IPS-NIHi11 (cell line): ENCODE measurements at regions not wholly inside any gene's neighbourhood (a gene's known extent, or its start where the extent isn't known, plus 50 kb on each side); places are given as distances from the start of the nearest gene placed in this dataset.

ENCODE experiments used
- DNase-seq: peaks from one replicate; pipeline ENCODE4 v3.0.0; 2012; ENCODE audit warnings: mixed read lengths, low spot score

GRCh38 chr16:62564291-62564690, 528.1 kb upstream of the CDH8 start:
- no peak for DNase-seq

DNA sequence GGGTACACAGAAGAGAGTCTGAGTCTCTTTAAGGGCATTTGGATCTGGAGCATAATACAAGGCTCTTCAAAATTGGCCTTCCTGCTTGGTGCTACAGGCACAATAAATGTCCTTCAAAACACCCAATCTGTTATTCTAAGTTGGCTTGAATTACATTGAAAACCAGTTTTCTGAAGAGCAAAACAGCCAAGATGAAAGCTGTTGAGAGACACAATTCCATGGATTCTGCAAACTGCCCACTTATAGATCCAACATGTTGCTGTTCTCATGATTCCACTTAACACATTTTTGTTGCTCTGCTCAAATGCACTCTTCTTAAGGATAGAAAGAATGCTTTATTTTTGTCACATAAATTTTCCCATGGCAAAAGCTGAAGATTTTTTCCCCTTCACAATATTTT, 525.9 kb upstream of the CDH8 start:
- DNase-seq, result no peak

- no peak for DNase-seq
These were observed 513.6 kb upstream of the CDH8 start for GRCh38 chr16:62549875-62550274.

- no peak for DNase-seq
These were observed 511.9 kb upstream of the CDH8 start for GRCh38 chr16:62548095-62548494.

DNA sequence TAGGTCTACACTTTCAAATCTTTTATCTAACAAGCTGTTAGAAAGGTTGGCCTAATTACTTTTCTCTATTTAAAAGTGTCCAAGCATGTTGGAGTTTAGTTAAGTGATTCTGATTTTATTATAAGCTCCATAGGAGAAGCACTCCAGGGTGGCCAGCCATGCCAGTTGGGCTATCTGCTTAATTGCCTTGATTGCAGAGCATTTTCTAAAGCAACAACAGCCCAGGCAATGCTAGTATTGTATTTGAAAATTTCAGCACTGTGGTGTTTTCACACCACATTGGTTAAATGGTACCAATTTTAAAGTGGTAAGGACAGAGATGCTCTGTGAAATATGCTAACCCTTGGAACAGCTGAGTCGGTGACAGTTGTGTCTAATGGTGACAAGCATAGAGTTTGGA, 510.5 kb upstream of the CDH8 start:
- DNase-seq, result no peak

DNA sequence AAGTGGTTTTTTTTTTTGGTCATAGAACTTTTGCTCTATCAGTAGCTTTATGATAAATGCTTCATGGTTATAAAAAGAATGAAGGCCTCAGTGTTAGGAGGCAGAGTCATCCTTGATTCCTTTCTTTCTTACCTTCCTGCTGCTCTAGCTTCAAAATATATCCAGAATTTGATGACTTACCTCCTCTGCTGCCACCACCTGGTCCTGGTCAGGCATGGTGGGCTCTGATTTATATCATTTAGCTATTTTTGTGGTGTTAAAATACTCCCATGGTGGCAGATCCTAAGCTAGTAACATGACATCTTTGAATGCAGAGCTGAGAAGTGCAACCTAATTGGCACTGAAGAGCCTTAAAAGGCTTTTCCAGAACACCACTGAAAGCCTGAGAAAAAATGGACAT, 508.8 kb upstream of the CDH8 start:
- DNase-seq, result no peak

DNA sequence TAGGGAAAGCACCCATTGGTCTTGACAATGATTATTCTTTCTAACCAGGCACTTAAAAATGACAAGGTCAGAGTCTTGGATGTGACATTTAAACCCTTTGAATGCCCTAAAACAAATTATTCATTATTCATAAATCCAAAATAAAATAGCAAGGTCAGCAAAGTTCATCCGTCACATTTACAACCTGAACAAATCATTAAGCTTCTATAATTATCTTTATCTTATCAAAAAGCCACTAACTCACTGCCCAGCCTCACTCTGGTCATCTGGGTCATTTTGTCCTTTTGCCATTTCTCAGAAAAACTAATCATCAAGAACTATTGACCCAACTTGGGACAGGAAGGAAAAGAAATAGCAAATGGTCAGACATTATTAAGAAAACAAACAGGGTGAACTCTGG, 507.3 kb upstream of the CDH8 start:
- DNase-seq, result no peak

DNA sequence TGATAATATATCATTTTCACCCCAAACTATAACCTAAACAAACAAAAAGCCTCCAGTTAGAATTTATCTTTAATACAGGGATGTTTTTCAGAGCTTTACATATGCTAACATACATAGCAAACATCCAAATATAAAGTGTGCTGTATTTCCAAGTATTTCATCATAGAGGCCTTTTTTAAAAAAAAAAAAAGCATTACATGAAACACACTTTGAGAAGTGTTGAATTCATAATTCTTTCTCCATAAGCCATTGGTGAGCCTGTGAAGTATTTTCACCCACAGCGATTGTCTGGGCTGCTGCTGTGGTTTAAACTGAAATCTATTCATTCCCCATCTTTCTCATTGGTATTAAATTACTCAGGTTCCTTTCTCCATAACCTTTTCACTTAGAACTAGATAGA, 503.4 kb upstream of the CDH8 start:
- DNase-seq, result no peak

GRCh38 chr16:62530426-62530825, 494.2 kb upstream of the CDH8 start:
- DNase-seq, result no peak

DNA sequence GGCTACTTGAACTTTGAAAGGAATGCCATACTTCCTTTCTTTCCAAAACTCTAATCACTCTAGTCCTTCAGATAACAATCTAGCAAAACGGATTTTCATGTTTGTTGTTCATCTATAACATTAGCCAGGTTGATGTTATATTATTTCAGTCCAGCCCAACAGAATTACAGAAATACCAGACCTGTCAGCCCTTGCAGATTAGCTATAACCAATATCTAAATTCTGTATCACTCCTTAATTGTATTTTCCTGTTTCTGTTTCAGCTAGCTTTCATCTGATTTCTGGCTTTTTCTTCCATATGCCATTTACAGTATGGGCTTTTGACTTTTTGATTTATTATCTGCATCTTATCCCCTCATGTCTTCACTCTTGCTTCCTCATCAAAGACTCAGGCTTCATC, 479.8 kb upstream of the CDH8 start:
- DNase-seq, result no peak

- no peak for DNase-seq
These were observed 466.8 kb upstream of the CDH8 start for GRCh38 chr16:62503073-62503472.

- DNase-seq, result no peak
These were observed 442.7 kb upstream of the CDH8 start for GRCh38 chr16:62478903-62479458.

DNA sequence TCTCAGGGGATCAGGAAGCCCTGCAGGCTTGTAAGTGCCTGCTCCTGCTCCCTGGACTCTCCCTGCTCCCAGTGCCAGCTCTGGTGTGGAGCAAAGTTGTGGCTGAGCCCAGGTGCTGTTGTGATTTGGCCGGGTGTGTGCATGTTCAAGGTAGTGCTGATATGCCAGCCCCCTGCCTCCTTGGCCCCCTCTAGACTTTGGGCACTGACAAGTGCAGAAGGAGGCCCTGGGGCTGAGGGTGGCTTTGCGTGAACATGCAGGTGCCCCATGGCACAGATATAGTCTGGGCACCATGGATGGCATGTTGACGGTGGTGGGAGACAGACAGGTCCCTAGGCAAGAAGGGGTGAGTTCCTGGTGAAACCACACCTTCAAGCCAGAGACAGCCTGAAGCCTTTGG, 441.6 kb upstream of the CDH8 start:
- no peak for DNase-seq

DNA sequence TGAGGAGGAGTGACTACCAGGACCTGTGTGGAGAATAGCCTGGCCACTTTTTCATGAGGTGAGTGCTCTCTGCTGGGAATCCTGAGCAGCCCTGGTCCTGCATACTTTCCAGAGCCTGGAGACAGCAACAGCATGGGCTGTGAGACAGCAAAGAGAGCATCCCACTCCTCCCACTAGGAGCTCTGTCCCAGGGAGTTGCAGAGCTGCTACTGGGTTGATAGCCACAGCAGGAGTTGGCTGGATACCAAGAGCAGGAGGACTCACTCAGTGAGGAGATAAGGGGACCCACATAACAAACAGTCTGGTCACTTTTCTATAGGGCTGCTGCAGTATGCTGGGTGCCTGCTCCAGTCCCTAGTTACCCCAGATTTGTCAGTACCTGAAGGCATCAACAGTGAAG, 439.3 kb upstream of the CDH8 start:
- DNase-seq, result no peak

DNA sequence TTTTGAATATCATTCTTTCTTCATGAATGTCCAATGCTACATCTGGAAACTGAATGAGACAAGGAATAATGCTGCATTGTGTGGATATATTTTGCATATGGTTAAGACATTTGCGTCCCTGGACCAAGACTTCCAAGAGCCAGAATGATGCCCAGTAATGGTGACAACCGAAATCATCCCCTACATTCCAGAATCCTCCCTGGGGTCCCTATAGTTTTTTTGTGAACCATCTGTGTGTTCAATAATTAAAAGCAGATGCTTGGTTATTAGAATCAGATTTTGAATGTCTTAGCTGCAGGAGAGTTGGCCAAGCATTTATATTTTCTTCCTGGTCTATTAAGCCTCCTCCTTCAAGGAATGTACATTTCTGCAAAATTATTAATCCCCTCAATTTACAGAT, 426.7 kb upstream of the CDH8 start:
- no peak for DNase-seq

DNA sequence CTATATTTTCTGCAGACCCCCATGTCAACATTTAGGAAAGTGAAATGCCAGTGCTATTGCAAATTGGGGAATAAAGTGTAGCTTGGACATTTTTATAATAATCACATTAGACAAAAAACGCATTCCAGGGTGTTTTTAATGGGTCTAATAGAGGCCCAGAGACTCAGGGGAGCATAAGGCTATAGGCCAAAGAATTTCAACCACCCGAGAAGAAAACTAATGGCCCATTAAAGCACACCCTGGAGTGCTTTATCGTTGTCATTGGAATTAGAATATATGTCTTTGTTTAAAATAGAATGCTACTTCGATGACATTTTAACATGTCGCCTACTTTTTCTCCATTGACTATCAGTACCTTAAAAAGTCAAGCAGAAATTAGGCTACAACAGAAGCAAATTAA, 414.1 kb upstream of the CDH8 start:
- DNase-seq, result peak; percentile 9

DNA sequence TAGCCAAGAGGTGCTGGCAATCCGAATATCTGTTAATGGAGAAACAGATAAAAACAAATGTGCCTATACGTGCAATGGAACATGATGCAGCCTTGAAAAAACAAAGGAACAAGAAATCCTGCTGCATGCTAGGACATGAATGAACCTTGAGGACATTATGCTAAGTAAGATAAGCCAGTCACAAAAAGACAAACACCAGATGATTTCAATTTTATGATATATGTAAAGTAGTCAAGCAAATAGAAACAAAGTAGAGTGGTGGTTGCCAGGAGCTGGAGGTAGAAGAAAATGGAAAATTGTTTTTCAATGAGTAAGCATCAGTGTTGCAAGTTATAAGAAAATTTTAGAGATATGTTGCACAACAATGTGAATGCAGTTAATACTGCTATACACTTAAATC, 409.7 kb upstream of the CDH8 start:
- no peak for DNase-seq

DNA sequence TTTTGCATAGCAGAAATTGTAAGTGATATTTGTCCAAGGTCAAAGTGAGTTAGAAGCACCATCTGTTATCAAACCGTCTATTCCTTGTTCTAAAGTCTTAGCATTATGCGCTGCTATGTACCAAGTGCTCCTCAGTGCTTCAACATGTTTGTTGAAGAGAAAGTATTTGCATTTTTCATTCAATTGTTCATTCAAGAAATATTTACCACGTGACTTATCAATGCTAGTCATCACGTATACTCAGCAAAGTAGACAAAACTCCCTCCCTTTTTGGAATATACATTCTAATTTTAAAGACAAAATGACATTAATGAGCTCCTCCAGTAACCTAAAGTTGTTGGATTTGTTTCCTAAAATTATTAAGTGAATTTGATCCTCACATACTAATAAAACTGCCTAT, 388.0 kb upstream of the CDH8 start:
- DNase-seq, result no peak

GRCh38 chr16:62408760-62409159, 372.5 kb upstream of the CDH8 start:
- peak; percentile 29 for DNase-seq

DNA sequence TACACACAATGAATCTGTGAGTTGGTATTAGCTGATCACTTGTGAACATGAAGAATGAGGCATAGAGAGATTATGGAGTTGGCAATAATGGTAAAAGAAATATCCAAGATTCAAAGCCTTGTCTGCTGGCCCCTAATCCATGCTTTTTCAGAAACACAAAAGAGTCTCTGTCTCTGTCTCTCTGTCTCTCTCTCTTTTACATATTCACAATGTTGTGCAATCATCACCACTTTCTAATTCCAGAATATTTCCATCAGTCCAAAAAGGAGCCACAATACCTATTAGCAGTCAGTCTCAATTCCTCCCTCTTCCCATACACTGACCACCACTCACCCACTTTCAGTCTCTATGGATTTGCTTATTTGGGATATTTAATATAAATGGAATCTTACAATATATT, 370.1 kb upstream of the CDH8 start:
- DNase-seq, result no peak

- DNase-seq, result peak; percentile 48
These were observed 368.8 kb upstream of the CDH8 start for GRCh38 chr16:62404842-62405611.

GRCh38 chr16:62392698-62393097, 356.5 kb upstream of the CDH8 start:
- DNase-seq, result peak; percentile 2

GRCh38 chr16:62391940-62392339, 355.7 kb upstream of the CDH8 start:
- no peak for DNase-seq

DNA sequence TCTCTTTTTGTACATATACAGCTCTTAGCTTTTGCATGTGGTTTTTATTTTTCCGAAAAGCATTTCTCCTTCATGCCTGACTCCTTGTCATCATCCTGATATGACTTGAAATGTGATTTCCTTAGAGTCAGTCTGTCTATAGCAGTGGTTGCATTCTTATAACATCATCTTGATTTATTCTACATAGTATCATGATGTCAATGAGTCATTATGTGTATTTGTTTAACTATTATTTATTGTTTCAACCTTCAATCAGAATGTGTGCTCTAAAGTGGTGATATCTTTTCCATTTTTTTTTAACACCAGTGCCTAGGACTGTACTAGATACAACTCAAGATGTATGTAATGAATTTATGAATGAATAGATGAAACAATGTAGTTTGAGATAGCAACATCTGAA, 354.9 kb upstream of the CDH8 start:
- no peak for DNase-seq
